ENCODE measurements at regions not wholly inside any gene's neighbourhood (a gene's known extent, or its start where the extent isn't known, plus 50 kb on each side); places are given as distances from the start of the nearest gene placed in this dataset.

GRCh38 chr19:30244533-30244932 is 127.7 kb upstream of the ZNF536 start:
- TF ChIP-seq CTCF (IDR thresholded peaks at IDR 0.05) (no peak), EZH2 (IDR thresholded peaks at IDR 0.05; ENCODE audit: borderline replicate concordance, insufficient read depth, low read depth, low read length, poor library complexity, severe bottlenecking) (no peak)
